HG03097 (cell line): ENCODE measurements at regions not wholly inside any gene's neighbourhood (a gene's known extent, or its start where the extent isn't known, plus 50 kb on each side); places are given as distances from the start of the nearest gene placed in this dataset.
"Not testable (repeated sequence)": the region's sequence is repeated elsewhere in the genome, so short reads cannot be mapped to it uniquely, and the experiment has no call there.

Experiments used
- ATAC-seq: cut with Tn5 transposase; IDR thresholded peaks from one replicate; pipeline ENCODE4 v1.9.1; 2021; ENCODE audit not compliant: unreplicated experiment, low FRiP score

DNA sequence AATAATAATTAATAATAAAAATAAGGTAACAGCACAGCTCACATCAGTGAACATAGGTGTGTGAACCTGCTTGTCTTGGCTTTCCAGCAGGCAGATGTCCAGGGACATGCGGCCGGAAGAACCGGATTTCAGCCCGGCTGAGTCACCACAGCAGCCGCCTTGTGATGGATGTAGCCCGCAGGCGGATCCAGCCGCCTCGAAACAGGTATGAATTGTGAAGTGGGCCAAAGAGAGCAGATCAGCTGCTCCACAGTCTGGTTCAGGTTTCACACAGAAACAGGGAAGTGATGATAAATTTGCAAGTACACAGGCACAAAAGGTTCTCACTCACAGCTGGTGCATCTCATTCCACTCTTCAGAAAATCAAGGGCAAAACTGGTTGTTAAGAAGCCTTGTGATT lies 55.1 kb downstream of the ID4 start:
- ATAC-seq = no peak

DNA sequence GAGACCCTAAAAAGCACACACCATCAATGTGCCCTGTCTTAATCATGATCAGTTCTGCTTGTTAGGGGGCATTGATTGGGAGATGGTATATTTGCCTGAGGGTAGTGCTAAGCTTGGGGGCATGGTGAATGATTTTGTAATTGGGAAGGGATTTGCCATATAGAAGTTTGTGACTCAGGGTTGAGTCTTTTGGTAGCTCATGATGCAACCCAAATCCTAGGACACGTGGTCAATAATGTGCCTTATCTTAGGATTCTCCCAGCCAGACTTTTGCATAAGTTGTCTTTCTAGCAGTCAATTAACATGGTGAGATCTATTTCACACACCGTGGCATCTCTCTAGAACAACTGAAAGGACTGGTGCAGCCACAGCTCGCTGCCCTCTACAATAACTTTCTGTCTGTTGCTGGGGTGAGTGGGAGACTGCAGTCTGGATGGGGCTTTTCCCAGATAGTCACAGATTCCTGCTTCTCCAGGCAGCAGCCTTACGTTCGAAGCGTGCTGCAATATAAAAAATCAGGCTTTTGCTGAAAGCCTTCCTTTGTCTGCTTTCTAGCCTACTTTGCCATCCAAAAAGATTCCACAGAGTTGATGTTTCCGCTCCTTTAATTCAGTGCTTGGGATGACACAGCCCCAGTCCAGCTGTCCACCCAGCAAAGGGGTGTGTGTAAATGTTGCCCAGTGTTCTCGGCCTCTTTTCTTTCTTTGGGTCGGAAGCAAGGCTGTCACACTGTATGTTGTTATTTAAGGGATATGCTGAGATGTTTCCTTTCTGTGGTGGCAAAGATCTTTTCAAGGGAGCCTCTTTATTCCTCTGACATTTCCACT lies 58.9 kb downstream of the ID4 start:
- no peak for ATAC-seq

DNA sequence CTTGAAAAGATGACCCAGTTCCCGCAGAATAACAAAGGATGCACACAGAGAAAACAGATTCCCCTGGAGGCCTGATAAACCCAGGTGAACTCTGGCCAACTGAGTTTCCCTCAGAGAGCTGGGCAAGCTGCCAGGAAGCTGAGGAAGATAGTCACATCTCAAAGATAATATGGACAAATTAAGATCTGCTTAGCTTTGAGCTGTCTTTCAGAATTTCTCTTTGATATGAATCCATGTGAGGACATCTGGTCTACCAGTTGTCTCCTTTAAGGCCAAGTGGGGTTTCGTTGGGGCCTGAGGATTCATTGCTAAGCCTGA lies 59.5 kb downstream of the ID4 start:
- ATAC-seq = no peak

DNA sequence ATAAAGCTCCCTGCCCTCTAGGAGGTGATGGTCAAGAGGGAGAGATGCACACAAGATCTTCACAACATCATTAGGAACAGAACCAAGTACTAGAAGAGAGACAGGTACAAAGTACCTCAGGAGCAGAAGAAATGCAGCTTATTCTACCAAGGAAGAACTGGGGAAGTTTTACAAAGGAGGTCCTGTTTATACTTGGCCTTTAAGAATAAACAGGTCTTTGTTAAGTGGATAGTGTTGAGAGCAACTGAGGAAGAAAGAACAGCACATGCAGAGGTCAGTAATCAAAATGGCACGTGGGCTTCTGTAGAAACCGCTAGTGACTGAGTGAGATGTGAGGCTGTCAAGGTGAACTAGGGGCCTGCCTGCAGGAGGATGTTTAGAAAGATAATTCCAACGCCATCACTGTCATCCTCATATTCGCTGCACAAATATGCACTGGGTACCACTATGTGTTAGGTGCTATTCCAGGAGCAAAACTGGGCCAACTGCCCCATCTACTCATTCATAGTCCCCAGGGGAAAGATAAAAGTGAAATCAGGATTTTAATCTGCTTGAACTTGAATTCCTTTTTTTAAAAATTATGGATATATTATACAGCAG lies 61.1 kb downstream of the ID4 start:
- ATAC-seq = no peak

DNA sequence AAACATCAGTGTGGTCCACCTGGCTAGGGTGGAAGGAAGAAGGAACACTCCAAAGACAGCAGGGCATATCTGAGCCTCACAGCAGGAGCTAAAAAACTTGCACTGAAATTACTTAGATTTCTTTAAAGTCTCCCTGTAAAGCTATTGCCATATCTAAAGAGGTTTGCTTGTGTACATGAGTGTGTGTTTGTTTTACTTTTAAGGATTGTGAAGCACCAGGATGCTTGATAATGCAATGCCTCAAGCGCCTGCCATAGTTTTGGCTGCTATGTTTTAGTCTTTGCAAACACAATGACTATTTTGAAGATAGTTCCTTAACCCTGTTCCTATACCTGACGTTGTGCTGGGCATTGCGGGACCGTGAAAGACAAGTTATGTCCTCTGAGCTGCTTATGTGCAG lies 65.0 kb downstream of the ID4 start:
- ATAC-seq = no peak

DNA sequence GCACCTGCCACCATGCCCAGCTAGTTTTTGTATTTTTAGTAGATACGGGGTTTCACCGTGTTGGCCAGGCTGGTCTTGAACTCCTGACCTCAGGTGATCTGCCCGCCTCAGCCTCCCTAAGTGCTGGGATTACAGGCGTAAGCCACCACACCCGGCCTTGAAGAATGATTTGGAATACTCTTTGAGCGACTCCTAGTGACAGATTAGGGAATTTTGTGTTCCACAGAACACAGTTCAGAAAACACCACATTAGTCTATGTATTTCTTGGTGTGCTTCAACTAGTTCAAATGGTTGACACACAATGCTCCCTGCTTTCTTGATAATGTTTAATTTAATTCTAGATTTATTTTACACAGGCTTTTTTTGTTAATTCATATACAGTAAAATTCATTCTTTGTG lies 67.2 kb downstream of the ID4 start:
- not testable (repeated sequence) for ATAC-seq

DNA sequence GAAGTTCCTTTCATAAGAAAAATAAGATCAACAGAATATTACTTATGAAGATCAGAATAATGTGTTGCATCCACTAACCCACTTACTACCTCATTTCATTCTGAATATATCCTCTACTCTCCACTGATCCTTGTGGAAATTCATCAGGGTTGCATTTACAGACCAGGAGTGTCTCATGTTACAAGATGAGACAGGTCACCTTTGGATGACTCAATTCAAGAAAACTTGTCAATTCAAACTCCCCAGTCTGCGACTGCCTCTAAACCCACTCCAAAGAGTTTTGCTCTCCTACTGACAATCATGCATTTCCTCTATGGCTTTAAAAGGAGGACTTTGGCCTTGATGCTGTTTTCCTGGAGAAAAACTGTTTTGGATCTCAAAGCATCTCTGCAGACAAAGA lies 68.4 kb downstream of the ID4 start:
- ATAC-seq = no peak

DNA sequence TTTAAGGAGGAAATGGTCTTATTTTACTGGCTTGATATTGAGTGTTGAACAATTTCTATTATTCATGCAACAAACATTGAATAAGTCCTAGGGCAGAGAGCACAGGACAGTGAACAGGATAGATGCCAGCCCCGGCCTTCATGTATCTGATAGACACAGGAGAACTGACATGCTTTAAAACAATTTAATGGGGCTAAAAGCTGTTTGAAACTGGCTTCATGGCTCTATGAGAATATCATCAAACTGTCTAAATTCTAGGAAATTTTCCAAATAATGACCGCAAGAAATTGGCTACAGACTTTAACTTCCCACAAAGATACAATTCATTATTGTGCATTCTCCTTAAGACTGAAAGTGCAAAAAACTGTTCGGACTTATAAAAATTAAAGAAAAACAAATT lies 69.0 kb downstream of the ID4 start:
- ATAC-seq = no peak

DNA sequence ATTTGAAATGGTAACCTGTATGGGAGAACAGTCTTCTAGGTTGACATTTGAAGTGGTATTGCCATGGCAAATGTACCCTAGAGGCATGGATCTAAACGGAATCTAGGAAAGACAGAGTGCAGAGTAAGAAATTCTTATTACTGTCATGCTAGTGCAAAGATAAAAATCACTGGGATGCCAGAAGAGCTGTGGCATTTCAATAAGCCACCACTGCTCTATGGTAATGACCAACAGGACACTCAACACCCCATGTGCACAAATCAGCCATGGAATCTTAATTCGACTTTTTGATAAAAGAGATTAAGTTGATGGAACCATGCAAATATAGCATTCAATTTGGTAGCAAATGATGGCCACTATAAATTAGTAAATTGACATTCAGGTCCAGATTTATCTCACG lies 74.1 kb downstream of the ID4 start:
- ATAC-seq = no peak

DNA sequence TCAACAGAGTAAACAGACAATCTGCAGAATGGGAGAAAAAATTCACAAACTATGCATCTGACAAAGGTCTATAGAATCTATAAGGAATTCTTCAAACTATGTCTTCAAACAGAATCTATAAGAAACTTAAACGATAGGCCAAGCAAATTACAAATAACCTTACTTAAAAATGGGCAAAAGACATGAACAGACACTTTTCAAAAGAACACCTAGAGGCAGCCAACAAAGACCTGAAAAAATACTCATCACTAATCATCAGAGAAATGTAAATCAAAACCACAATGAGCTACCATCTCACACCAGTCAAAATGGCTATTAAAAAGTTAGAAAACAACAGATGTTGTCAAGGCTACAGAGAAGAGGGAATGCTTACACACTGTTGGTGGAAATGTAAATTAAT lies 81.3 kb downstream of the ID4 start:
- ATAC-seq = no peak

DNA sequence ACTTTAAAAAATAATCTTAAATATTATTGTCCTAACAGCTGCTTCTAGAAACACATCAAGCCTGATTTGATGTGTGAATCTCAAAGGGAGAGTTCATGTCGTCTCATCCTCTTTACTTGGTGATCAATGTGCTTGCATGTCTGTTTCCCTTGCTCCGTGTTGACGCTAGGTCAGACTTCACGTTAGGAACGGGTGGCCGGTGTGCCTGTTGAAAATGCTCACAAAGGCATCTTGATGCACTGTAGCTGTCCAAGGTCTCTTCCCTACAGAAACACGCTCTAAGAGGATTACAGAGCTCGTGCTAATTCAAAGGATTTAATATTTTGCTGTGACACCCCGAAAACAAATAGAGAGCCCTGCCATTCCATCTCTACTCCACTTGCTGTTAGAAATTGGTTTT lies 84.6 kb downstream of the ID4 start:
- no peak for ATAC-seq

DNA sequence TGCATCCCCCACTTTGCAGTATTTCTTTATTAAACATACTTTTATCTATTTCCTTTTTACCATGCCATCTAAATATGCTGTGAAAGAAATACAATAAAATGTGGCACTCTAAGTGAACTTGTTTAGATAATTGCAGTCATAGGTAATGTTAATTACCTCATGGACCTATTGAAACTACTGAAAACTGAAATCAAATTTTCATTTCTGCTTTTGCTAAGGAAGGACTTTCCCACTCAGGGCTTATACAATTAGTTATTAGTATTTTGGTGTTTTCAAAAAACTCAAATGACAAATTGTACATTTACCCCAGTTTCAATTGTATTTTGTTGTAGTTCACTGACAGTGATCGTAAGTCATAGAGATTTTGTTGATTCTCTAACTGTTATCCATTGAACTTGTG lies 88.4 kb downstream of the ID4 start:
- peak; percentile 61 for ATAC-seq

DNA sequence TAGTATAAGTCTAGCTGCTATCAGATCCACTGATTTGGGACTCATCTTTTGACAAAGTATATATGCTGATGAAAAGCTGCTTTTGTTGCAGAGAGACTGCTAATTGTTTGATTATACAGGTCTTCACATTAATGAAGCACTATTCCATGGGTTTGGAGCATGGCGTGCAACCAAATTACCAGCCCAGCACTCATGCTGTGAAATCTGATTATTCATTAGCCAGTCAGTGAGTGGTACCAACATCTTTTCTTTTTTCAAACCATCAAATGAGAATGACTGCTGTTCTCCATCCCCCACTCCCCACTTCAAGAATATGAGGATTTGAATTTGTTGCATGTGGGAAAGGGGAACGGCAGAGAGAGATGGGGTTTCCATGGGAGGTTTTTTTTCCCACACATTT lies 91.3 kb downstream of the ID4 start:
- ATAC-seq = no peak

DNA sequence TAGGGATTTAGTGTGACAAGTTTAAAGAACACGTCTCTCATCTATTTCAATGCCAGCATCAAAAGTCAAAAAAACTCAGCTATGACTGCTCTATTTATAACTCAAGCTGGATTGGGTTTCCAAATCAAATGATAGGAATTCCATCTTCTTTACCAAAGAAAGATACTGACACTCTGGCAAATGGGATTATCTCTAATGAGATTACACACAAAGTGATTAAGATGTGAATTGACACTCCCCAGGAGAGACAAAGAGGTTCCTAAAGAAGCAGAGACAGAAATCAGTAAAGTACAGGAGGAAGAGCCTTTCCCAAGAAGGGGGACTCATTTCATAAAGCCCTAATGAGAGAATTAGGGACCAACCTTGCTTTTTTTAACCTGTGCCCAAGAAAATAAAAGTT lies 92.1 kb downstream of the ID4 start:
- no peak for ATAC-seq

DNA sequence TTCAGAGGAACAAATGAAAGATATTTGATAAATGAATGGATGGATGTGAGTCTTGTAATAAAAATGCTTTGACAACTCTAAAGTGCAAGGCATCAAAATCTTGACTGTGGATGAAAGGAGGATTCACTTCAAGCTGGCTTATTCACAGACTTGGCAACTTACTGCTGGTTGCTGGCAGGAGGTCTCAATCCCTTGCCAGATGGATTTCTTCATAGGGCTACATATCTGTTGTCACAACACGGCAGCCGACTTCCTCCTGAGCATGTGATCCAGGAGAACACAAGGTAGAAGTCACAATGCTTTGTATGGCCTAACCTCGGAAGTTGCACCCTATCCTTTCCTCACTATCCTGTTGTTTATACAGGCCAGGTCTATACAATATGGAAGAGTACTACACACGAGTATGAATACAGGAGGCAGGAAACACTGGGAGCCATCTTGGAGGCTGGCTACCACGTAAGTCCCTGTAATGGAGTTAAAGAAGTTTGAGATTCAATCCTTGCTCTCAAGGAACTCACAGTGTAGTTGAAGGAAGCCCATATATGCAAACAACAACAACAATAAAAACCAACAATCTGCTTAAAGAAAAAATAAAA lies 97.9 kb downstream of the ID4 start:
- no peak for ATAC-seq

DNA sequence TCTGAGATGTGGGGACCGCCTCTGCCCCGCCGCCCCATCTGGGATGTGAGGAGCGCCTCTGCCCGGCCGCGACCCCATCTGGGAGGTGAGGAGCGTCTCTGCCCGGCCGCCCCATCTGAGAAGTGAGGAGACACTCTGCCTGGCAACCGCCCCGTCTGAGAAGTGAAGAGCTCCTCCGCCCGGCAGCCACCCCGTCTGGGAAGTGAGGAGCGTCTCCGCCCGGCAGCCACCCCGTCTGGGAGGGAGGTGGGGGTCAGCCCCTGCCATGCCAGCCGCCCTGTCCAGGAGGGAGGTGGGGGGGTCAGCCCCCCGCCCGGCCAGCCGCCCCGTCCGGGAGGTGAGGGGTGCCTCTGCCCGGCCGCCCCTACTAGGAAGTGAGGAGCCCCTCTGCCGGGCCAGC lies 102.2 kb downstream of the ID4 start:
- not testable (repeated sequence) for ATAC-seq

DNA sequence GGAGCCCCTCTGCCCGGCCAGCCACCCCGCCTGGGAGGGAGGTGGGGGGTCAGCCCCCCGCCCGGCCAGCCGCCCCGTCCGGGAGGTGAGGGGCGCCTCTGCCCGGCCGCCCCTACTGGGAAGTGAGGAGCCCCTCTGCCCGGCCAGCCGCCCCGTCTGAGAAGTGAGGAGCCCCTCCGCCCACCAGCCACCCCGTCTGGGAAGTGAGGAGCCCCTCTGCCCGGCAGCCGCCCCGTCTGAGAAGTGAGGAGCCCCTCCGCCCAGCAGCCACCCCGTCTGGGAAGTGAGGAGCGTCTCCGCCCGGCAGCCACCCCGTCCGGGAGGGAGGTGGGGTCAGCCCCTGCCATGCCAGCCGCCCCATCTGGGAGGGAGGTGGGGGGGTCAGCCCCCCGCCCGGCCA lies 102.8 kb downstream of the ID4 start:
- ATAC-seq = not testable (repeated sequence)

DNA sequence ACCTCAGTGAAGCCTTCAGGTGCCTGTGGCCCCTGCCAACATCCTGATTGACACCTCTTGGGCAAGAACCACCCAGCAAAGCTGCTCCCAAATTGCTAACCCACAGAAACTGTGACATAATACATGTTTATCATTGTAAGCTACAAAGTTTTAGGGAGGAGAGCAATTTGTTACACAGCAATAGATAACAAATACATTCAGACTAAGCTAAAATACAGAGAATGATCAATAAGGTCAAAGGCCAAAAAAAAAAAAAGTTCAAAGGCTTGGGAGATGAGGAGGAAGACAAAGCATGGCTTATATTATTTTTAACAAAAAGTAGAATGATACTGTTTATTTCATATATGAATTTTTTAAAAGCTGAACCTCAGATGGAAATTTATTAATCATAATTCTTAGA lies 105.9 kb downstream of the ID4 start:
- no peak for ATAC-seq

DNA sequence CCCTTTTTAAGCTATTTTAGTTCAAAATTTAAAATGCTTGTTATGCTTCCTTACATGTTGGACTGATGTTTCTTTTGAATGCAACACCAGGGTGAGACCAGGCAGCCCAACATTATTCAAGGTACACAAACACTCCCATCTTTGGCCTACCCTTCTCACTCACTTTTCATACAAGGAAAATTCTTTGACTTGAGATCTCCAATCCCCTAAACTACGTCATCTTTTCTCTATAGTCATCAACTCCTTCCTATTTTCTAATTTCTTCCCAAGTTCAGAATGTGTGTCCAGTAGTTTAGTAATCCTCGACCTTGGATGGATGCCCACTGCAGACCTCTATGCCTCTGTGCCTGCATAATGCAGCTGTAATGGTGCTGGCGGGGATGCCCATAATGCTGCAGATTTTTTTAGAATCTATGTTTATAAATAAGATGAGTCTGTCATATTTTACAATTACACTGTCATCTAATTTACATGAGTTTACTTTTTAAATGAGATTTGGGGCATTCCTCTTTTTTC lies 108.7 kb downstream of the ID4 start:
- ATAC-seq = no peak

DNA sequence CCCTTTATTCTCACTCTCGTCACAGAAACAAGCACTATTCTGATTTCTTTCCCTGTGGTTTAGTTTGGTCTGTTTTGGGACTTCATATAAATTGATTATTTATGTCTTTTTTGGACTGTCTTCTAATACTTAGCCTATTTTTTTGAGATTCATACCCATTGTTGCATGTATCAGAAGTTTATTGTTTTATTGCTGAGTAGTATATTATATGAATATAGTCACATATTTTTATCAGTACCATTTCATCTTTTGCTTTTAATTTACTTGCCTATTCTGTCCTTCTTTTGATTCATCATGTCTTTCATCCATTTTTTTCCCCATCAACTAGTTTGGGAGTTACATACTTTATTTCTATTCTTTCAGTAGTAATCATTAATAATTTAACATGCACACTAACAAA lies 112.0 kb downstream of the ID4 start:
- no peak for ATAC-seq

DNA sequence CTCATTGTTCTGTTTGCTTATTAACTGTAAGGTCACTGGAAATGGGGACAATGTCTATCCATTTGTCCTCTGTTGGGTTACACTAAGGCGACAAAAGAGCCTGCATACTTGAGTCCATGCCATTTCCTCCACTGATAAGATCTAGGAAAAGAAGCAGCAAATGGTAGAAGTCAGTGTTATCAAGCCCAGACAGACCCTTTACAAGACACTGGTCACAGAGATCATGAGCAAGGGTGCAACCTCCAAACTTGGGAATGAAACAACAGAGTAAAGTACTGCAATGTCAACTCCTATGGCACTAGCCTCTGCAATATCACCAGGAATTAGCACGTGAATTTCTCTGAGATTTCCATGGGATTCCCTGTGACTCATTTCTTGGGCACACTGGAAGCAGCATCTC lies 126.9 kb downstream of the ID4 start:
- no peak for ATAC-seq

DNA sequence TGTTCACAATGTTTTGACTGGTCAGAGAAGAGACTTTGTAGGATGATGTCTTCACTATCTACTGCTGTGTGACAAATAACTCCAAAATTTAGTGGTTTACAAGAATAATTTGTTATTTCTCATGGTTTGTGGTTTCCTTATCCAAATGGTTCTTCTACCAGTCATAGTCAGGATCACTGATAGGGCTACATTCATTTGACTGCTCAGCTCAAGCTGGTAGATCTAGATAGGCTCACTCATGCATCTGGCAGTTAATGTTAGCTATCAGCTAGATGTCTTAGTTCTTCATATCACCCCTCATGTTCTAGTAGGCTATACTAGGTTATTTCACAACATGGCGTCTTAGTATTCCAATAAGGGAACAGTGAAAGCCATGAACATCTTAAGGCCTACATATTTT lies 131.0 kb downstream of the ID4 start:
- ATAC-seq = no peak
